Type B pancreatic cell (in vitro differentiated cells): ENCODE measurements at regions not wholly inside any gene's neighbourhood (a gene's known extent, or its start where the extent isn't known, plus 50 kb on each side); places are given as distances from the start of the nearest gene placed in this dataset.

Source experiments
- DNase-seq: peaks from one replicate; pipeline ENCODE4 v3.0.0; 2021; ENCODE audit warnings: mixed read lengths; ENCODE audit not compliant: unreplicated experiment; ENCODE audit errors: extremely low spot score
- H3K27ac Mint-ChIP-seq: 2 replicates; pipeline ENCODE4 v1.8.0; 2021; ENCODE audit warnings: mild to moderate bottlenecking, mixed read lengths
- H3K27me3 Mint-ChIP-seq: 2 replicates; pipeline ENCODE4 v1.8.0; 2021; ENCODE audit warnings: mixed read lengths
- H3K36me3 Mint-ChIP-seq: 2 replicates; pipeline ENCODE4 v1.8.0; 2021; ENCODE audit warnings: mixed read lengths
- H3K4me1 Mint-ChIP-seq: one replicate; pipeline ENCODE4 v1.8.0; 2021; ENCODE audit warnings: mixed read lengths; ENCODE audit not compliant: unreplicated experiment
- H3K4me3 Mint-ChIP-seq: 2 replicates; pipeline ENCODE4 v1.8.0; 2021; ENCODE audit warnings: mild to moderate bottlenecking, mixed read lengths
- H3K9me3 Mint-ChIP-seq: 2 replicates; pipeline ENCODE4 v1.8.0; 2021; ENCODE audit warnings: mixed read lengths
- CTCF ChIP-seq: fragments of 200-600 bp; sonication (generic); conservative IDR thresholded peaks from 2 replicates; pipeline ENCODE4 v1.5.0; 2021; ENCODE audit warnings: antibody characterized with exemption, mild to moderate bottlenecking

GRCh38 chr2:147483911-147484310 lies 360.9 kb upstream of the ACVR2A start:
- no peak for DNase-seq
- Mint-ChIP-seq H3K4me1 (peaks cover 8% of the 10 kb centered on the region), H3K27ac (no peak overlapping the region), H3K4me3 (no peak overlapping the region), H3K36me3 (no peaks in the 10 kb centered on the region), H3K9me3 (no peaks in the 10 kb centered on the region), H3K27me3 (no peaks in the 10 kb centered on the region)
- no peak for TF ChIP-seq CTCF

GRCh38 chr2:147482916-147483669 lies 361.7 kb upstream of the ACVR2A start:
- TF ChIP-seq CTCF, result no peak
- Mint-ChIP-seq H3K27me3 (no peaks in the 10 kb centered on the region), H3K36me3 (no peaks in the 10 kb centered on the region), H3K27ac (no peak overlapping the region), H3K4me1 (peaks cover 8% of the 10 kb centered on the region), H3K4me3 (no peak overlapping the region), H3K9me3 (no peaks in the 10 kb centered on the region)
- no peak for DNase-seq

GRCh38 chr2:147482111-147482895 lies 362.5 kb upstream of the ACVR2A start:
- TF ChIP-seq CTCF, result no peak
- H3K4me1 Mint-ChIP-seq, result peaks cover 5% of the 10 kb centered on the region
- no peak overlapping the region for H3K4me3 Mint-ChIP-seq
- no peak overlapping the region for H3K27ac Mint-ChIP-seq
- H3K36me3 Mint-ChIP-seq, result no peaks in the 10 kb centered on the region
- H3K27me3 Mint-ChIP-seq, result no peaks in the 10 kb centered on the region
- DNase-seq, result no peak
- H3K9me3 Mint-ChIP-seq, result no peaks in the 10 kb centered on the region

GRCh38 chr2:147479358-147479757 lies 365.5 kb upstream of the ACVR2A start:
- H3K4me1 Mint-ChIP-seq, result no peaks in the 10 kb centered on the region
- no peak for TF ChIP-seq CTCF
- H3K36me3 Mint-ChIP-seq, result no peaks in the 10 kb centered on the region
- H3K27me3 Mint-ChIP-seq, result no peaks in the 10 kb centered on the region
- H3K4me3 Mint-ChIP-seq, result no peak overlapping the region
- H3K9me3 Mint-ChIP-seq, result no peaks in the 10 kb centered on the region
- DNase-seq, result no peak
- H3K27ac Mint-ChIP-seq, result no peak overlapping the region

GRCh38 chr2:147473075-147473474 lies 371.8 kb upstream of the ACVR2A start:
- H3K4me1 Mint-ChIP-seq, result peaks cover 20% of the 10 kb centered on the region
- no peak overlapping the region for H3K4me3 Mint-ChIP-seq
- peaks cover 3% of the 10 kb centered on the region for H3K9me3 Mint-ChIP-seq
- no peak for TF ChIP-seq CTCF
- DNase-seq, result no peak
- H3K36me3 Mint-ChIP-seq, result no peaks in the 10 kb centered on the region
- H3K27me3 Mint-ChIP-seq, result no peaks in the 10 kb centered on the region
- H3K27ac Mint-ChIP-seq, result no peak overlapping the region
